Stimulated activated naive CD4-positive, alpha-beta T cell (primary cell): ENCODE measurements at regions not wholly inside any gene's neighbourhood (a gene's known extent, or its start where the extent isn't known, plus 50 kb on each side); places are given as distances from the start of the nearest gene placed in this dataset.

Experiments
- DNase-seq, 6 experiments: peaks; one replicate each; lab custom pipeline; 2025; lab: John Stamatoyannopoulos, UW

DNA sequence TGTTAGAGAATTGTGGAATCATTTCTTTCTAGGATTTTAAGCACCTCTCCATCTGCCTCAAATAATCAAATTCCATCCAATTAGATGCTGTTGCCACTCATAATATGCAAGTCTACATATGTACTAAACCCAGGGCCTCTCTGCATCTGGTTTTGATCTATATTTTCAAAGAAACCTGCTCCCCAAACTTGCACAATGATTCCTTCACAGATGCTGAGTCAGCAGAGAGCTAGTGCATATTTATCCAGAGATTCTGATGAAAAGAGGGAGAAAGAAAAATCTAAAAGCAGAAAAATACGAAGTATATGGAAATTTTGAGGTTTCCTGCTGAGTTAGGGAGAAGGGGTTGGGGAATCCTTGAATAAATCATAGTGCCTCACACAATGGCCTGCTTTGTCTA, 235.1 kb upstream of the RBFOX1 start:
- no peak for DNase-seq

DNA sequence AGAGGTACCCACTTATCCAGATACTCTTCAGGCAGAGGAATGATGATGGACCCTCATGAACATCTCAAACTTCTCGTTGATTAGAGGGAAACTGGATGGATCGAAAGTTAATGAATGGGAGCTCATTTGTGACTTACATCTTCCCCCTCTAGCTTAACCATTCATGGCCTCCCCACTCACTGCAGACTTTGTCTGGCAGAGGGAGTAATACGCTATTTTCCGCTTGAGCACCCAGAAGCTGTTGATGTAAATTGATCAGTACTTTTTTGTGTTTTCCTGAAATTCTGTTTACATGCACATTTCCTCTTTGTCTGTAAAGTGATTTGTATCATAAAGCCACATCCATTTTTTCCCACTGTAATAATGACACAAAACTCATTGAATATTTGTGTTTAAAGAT, 239.1 kb upstream of the RBFOX1 start:
- DNase-seq, result no peak

DNA sequence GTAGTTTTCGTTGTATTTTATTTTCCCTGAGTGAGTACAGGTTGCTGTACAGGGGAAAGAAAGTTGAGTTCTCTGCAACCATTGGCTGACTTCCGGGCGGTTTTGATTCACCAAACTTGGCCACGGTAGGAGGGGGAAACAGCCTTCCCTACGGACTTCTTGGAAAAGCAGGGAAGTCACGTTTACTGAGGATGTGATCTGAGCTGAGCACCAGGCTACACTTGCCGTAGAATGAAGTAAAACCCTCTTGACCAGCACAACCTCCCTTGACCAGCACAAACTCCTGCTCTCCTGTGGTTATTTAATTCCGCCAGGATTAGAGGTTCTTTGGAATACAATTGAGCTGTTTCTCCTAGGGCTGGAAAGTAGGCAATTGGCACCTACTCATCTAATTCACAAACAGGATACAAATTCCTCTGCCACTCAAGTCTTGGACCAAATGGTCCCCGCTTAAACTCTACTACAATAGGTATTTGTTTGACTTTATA, 242.0 kb upstream of the RBFOX1 start:
- no peak for DNase-seq

DNA sequence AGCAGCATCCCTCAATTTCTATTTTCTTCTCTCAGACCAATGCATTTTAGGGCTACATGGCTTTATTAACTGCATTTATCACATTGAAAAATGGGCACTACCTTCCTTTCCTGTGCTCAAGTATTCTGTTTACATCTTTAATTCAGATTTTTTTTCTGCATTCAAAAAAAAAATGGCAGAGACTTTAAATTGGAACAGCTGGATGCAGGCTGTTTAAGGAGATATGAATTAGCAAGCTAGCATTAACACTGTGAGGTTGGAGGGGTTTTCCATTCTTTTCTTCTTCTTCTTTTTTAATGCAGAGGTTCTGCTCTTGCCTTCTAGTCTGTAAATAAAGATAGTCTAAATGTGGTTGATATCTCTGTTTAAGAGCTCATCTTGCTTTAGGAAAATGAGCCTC, 242.9 kb upstream of the RBFOX1 start:
- no peak for DNase-seq

DNA sequence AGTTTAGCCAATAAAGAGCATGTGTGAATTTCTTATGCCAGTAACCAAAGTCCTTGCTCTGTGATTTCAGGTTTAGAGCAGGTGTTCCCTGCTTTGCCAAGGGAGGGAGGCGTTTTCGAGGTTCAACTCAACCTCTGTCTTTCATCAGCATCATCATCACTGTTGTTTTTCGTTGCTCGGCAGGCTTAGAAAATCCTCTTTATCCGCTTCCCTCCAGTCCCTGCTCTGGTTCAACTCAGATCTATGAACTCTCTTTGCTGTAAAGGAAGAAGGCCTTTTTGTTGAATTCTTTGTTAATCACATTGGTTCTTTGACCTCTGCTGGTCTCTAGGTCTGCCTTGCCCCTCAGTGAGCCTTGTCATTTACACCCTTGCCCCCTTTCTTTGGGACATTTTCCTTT, 243.9 kb upstream of the RBFOX1 start:
- DNase-seq, result no peak

DNA sequence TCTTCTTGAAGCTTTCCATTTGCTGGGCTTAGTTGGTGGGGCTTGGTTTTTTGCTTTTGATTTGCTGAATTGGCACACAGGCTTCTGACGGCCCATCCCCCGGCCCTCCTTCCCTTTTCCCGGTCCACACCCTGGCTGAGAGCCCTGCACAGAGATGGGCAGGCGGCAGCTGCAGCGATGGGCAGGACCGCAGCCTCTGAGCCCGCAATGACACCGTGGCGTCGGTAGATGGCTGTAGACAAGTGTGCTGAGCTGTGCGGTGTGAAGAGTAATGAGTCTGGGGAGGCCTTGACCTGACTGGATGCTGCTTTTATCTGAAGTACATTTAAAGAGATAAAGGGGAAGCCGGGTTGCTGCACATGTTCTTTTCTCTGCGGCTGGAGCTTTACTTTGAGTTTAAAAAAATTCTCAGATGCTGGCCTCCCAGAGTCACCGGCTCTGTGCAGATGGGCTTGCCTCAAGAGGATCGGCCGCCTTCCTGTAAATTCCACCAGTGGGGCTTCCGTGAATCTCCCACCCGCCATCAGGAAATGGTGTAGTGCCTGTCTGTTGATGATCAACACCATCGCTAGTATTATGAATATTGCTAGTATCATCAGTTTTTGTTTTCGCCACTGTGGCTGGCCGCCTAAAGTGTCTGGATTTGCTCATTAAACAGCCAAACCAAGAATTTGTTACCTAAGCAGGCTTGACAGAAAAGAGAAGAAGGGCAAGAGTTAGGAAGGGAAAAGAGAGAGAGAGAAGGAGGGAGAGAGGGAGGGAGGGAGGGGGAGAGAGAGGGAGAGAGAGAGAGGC, 245.6 kb upstream of the RBFOX1 start:
- no peak for DNase-seq

DNA sequence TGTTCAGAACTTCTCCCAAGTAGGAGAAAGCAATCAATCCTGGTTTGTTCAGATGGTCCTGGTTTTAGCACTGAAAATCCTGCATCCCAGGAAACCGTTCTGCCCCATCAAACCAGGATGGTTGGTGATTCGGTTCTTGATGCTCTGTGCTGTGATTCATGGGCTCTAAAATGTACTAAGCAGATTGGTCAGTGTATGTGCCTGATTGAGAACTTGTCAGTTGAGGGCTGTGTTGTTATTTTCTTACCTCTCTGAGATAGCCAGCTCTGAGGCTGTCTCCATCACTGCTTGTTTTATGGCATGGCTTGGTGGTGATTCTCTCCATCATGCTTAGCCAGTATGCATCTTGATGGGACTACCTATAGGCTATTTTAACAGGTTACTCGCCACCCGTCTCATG, 246.9 kb upstream of the RBFOX1 start:
- DNase-seq, result no peak

DNA sequence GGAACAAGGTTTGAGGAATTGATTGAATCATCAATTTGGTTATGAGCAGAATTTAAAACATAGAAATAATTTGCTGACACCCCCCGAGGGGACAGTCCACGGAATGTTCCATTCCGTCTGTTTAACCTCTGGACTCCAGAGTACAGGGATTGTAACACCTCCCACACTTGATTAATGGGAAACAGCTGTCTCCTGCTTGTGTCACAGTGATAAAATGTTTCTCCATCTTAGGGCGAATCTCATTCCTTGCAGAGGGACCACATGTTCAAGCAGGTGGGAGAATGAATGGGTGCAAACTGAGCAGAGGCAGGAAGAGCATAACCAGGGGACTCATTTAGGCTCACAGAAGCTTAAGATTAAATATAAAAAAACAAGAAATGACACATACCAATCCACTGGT, 249.5 kb upstream of the RBFOX1 start:
- no peak for DNase-seq

DNA sequence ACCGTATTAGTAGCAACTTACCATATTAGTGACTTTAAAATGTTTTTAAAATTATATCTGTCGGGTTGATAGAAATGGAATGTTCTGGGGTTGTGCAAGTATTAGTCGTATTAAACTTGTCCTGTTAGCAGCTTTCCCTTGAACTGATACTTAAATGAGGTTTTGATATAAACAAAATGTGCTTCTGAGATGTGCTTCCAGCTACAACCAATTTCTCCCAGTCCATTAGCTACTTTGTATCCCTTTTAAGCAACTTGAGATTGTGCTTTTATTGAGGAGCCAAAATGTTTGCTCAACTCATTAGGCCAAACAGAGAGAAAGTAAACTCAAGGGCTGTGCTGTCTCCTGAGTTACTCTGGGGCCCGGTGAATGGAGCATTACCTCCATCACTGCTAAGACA, 255.0 kb upstream of the RBFOX1 start:
- no peak for DNase-seq

DNA sequence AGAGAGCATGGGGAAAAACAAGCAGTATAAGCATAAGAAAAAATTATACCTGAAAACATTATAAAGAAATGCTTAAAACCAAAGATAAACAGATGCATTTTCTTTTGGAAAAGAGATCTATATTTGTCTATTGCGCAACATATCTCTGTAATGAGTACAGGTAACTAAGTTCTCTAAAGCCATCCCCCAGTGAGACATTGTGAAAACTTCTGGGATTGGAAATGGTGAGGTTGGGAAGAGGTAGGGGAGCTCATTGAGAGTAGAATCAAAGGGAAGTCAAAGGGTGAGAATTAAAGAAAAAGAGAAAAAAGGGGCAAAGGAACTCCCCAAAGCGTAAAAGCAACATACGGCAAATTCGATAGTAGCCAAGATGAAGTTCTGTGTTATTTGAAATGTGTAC, 257.9 kb upstream of the RBFOX1 start:
- no peak for DNase-seq

DNA sequence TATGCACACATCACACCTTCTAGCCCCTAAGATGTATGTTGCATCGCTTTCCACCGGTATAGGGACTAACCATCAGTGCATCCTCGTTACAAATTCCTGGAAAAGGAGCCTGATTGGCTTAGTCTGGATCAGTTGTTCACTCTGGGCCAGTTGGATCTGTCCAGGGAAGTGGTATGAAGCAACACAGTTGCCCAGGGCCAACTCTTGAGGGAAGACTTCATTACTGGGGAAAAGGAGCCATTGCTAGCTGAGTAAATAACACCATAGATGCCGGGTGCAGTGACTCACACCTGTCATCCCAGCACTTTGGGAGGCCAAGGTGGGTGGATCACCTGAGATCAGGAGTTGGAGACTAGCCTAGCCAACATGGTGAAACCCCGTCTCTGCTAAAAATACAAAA, 275.2 kb upstream of the RBFOX1 start:
- no peak for DNase-seq

DNA sequence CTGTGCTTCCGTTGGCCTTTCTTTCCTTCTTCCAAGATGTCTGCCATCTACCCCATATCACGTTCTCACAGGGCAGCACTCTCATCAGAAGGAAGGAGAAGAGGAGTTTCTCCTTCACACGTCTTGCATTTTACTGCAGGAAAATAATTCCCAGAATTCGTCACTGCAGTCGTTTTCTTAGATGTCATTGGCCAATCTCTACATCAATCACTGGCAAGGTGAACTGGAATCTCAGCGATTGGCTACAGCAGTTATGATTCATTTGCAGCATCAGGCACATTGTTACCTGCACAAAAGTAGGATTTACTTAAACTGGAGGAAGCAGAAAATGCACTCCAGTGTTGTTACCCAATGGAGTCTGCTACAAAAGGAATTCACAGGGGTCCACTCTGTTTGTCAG, 277.2 kb upstream of the RBFOX1 start:
- no peak for DNase-seq

DNA sequence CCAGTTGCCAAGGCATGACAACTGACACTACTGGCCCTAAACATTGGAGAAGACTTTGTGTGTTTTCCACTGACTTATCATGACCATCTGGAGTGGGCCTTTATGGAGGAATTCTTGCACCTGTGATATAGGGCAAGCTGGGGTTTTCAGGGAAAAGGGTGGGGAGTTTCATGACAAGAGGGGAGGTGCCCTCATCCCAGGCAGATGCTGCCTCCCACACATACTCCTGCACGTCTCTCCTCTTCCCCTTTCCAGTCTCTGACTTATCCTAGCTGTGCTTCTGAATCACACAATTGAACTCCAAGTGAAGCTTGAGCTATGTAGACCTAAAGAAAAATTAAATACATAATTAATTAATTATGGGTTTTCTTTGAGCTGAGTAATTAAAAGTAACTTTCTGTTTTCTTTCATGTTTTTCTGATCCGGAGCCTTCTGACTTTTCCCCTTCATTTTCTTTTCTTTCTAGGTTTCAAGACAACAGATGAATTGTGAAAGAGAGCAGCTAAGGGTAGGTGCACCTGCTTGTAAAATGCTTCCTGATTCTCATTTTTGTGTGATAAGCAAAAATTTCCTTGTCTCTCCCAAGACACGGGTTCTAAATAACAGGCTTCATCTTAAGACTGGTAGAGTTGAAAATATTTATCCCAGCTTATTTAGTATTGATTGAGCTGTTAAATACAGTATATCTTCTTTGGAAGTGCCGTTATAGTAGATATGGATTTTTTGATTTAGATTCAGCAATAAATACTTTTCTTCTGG, 280.9 kb upstream of the RBFOX1 start:
- no peak for DNase-seq

DNA sequence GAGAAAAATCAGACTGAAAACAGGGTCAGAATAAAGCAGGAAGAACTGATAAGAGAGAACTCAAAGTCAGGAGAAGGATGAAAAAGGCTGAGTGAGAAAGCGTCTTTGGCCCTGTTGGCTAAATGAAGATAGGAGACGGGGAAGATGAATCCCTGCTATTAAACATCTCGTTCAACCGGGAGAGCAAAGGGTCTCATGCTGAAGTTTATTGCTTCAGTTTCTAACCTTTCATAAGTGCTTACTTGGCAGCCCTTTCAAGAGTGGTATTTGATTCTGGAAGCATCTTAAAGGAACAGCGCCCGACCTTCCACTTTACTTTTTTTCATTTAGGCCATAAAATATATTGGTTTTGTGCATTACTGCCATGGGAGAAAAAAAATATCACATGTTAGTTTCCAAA, 288.3 kb upstream of the RBFOX1 start:
- no peak for DNase-seq

DNA sequence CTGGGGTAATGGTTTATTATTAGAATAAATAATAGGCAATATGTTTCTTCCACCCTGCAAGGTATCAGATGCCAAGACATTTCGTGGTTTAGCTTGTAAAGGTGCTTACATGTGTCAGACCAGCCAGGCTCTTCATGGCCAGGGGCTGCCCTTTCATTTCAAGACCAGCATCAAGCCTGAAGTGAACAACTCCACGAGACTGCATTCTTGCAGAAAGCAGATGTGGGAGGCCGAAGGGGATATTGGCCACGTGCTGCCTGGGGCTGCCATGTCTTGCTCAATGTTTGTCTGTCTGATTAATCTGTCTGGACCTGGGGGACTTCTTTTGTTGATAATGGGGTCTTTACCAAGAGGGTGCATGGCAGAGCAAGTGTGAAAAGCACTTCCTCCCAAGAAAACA, 294.2 kb upstream of the RBFOX1 start:
- no peak for DNase-seq

DNA sequence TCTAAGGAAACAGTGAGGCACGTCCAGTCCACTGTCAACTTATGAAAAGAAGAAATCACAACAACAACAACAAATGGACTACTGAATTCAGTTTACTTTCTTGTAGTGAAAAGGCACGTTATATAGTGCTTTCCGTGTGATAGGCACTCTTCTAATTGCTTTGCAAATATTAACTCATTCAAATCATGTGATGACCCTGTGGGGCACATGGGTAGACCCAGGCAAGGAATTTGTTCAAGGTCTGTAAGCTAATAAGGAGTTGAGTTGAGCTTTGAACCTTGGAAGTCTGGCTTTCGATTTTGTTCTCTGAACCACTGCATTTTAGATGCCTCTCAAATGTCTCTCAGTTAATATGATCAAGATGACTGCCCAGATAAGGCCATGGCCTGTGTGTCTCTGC, 295.1 kb upstream of the RBFOX1 start:
- DNase-seq, result no peak

DNA sequence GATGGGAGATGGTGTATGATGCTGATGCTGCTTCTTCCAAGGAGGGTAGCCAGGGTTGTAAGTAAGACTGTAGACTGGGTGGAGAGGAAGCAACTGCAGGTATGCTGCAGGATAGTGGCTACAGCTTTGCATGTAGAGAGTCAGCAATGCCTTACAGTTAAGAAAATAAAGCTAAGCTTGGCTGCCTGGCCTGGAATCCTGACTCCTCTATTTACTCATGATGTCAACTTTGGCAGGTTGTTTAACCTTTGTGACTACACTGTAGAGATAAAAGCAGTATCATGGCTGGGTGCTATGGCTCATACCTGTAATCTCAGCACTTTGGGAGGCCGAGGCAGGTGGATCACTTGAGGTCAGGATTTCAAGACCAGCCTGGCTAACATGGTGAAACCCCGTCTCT, 301.6 kb upstream of the RBFOX1 start:
- no peak for DNase-seq

DNA sequence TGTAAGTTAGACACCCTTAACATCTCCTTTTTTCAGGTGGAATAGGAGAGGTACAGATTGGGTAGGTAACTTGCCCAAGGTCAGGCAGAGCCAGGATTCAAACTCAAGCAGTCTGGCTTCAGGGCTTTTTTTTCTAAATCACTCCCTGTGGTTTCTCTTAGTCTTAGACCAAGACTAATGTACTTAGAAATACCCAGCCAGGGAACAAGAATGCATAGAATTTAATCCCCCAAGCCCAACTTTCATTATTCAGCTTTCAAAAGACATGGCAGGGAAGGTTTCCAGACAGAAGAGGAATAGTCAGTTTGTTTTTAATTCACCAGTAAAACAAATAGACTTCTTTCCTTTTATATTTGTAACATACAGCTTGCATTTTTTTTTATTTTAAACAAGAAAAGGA, 305.2 kb upstream of the RBFOX1 start:
- no peak for DNase-seq

DNA sequence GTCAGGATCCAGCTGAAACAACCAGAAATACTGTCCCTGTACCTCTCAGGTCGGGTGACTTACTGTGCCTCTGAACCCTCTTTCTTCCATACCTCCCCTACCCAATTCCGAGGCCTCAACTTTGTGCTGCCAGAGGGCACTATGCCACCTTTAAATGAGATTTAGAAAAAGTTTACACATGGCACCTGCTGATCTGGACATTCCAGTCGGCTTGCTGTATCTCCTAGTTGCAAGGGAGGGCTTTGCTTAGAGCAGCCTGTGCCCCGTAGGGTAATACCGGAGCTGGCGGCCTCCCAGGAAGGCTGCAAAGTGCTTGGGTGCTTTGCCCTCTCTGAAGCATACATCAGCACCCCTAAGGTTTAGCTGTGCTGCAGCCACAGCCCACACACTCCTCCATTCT, 306.0 kb upstream of the RBFOX1 start:
- no peak for DNase-seq

DNA sequence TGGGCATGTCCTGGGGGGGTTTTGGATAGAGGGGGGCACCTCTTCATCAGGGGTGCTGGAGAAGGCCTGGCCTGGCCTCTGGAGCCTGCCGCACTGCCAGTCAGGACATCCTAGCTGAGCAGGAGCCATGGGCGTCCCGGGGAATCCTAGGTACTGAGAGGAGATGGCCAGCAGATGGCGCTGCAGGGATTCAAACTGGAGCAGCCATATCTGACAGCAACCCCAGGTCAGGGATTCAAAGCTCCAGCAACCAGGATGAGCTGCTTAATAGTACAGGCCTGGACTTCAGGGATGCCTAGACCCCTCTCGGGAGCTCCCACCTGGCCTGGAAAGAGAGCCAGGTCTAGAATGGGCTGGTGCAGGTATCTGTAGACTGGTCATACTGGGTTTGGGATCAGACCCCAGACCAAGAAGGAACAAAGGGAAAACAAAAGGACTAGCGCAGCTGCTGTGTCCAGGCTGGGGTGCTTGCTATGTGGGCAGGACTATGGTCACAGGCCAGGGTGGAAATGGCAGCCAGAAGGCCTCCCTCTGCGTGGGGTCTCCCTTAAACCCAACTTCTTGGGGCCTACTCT, 306.9 kb upstream of the RBFOX1 start:
- no peak for DNase-seq

DNA sequence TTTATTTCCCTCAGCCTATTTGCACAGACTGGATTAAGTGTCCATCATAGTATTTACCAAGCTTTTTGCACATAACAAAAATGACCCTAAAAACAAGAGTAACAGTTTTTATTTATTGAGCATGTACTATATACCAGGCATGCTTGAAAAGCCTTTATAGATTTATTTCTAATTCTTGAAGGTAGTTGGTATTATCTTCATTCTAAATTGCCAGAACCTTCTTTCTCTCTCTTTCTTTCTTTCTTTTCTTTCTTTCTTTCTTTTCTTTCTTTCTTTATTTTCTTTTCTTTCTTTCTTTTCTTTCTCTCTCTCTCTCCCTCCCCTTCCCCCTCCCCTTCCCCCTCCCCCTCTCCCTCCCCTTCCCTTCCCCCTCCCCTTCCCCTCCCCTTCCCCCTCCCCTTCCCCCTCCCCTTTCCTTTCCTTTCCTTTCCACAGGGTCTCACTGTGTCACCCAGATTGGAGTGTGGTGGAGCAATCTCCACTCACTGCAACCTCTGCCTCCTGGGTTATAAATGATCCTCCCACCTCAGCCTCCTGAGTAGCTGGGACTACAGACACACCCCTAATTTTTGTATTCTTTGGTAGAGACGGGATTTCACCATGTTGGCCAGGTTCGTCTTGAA, 310.9 kb upstream of the RBFOX1 start:
- DNase-seq, result no peak

DNA sequence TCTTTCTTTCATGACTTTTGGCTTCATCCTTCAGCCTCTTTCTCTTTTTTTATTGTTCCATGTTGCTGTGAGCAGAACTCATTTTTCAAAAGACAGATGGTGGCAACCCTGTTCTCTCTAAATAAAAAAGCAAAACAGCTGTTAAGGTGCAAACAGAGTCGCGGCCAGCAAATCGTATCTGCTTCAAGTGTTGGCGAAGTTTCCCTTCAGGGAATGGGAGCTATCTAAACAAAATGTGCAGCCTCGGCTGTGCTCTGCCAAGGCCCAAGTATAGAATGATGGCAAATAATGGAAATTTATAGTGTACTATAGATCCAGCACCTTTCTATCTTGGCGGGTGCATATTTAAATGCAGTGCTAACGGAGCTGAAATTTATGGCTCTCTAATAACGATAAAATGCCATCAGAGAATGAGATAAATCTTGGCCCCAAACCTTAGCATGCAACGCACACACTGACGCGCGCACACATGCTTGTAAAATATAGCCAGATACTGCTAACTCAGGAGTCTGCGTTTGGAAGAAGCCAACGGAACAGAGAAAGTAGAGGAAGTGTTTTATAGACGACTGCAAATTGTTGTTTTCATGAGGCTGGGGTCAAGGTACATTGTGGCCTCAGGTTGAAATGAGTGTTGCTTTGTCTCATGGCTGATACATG, 315.5 kb upstream of the RBFOX1 start:
- no peak for DNase-seq
